ENCODE measurements at regions not wholly inside any gene's neighbourhood (a gene's known extent, or its start where the extent isn't known, plus 50 kb on each side); places are given as distances from the start of the nearest gene placed in this dataset.

DNA sequence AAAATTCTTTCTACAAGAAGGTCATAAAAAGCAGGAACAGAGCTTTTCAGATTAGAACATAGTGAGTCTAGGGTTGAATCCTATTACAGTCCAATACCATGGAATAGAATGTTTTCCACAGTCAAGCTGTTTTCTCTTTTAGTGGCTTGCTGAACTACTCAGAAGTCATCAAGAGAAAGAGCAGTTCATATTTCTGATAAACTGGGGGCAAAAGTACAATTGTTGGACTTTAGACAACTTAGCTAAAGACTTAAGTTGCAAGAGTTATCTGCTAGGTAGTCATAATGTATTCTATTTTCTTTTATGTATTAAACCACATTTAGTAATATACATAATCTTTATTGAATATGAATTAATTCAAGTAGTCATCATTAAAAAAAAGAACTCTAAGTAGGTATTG is 233.1 kb upstream of the GRIA1 start:
- TF ChIP-seq EZH2phosphoT487 (conservative IDR thresholded peaks at IDR 0.05; ENCODE audit: low read length), result no peak
- TF ChIP-seq, protein P1, sequence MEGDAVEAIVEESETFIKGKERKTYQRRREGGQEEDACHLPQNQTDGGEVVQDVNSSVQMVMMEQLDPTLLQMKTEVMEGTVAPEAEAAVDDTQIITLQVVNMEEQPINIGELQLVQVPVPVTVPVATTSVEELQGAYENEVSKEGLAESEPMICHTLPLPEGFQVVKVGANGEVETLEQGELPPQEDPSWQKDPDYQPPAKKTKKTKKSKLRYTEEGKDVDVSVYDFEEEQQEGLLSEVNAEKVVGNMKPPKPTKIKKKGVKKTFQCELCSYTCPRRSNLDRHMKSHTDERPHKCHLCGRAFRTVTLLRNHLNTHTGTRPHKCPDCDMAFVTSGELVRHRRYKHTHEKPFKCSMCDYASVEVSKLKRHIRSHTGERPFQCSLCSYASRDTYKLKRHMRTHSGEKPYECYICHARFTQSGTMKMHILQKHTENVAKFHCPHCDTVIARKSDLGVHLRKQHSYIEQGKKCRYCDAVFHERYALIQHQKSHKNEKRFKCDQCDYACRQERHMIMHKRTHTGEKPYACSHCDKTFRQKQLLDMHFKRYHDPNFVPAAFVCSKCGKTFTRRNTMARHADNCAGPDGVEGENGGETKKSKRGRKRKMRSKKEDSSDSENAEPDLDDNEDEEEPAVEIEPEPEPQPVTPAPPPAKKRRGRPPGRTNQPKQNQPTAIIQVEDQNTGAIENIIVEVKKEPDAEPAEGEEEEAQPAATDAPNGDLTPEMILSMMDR (IDR thresholded peaks at IDR 0.05; ENCODE audit: insufficient read depth, low read length, poor library complexity, severe bottlenecking), result no peak

Measured in SU-DHL-6 (cell line).